DMS53 treated with DMSO at 0.1 percent for 48 hours (cell line): ENCODE measurements at regions not wholly inside any gene's neighbourhood (a gene's known extent, or its start where the extent isn't known, plus 50 kb on each side); places are given as distances from the start of the nearest gene placed in this dataset.
"Not testable (repeated sequence)": the region's sequence is repeated elsewhere in the genome, so short reads cannot be mapped to it uniquely, and the experiment has no call there.

Experiments
- DNase-seq: peaks from one replicate; lab custom pipeline; 2025; ENCODE audit not compliant: unreplicated experiment; lab: John Stamatoyannopoulos, UW

DNA sequence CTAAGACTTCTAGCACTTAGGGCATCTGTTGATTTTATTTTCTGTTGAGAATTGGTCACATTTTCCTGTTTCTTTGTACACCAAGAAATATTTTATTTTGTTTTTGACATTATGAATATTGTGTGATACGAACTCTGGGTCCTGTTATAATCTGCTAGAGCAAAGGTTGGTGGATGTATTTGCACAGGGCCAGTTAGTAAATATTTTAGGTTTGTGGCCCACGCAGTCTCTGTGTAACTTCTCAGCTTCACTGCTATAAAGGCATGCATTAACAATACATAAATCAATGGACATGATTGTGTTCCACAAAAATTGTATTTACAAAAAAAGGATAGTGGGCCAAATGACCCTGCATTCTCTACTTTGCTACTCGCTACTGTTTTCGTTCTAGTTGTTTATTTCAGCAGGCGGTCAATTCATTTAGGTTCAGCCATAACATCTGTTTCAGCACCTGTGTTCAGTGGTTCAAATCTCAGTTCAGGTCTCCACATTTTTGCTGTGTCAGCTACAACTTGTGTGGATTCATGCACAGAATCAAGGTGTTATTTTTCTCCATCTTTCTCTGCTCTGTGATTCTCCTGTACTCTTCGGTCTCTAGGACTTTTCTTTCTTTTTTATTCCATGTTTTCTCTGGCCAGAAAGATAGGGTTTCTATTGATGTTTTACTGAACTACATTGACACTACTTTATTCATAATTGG, 786.2 kb downstream of the ETS1 start:
- no peak for DNase-seq

DNA sequence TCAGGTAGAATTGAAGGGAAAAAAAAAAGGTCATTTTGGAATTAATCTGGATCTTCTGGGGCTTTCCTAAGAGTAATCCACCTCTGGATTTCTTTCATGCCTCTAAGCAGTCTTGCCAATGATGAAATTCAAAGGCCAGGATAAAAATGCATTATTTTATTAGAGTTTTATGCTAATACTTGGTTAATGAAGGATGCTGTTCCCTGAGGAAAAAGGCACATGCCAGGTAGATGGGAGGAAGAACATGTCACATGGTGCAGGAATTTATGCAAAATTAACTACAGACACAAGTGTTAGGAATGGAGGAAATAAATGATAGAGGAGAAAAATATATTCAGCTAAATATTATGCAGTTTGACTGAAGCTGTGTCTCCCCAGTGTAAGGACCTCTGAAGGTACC, 792.0 kb downstream of the ETS1 start:
- DNase-seq, result no peak

DNA sequence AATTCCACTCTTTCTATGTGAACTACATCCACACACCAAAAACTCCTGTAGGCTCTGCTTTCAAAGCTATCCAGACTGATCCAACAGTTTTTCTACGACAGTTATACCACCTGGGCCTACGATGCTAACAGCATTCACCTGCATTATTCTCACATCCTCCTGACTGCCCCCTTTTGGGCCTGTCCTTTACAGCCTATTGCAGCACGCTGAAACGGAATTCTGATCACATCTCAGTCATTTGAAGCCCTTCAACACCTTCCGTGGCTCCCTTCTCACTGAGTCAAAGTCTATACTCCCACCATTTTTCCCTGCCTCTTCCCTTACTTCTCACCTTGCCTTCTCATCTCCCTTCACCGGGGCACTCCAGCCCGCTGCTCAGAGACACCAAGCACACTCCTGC, 791.3 kb upstream of the KIRREL3 start:
- DNase-seq, result no peak

DNA sequence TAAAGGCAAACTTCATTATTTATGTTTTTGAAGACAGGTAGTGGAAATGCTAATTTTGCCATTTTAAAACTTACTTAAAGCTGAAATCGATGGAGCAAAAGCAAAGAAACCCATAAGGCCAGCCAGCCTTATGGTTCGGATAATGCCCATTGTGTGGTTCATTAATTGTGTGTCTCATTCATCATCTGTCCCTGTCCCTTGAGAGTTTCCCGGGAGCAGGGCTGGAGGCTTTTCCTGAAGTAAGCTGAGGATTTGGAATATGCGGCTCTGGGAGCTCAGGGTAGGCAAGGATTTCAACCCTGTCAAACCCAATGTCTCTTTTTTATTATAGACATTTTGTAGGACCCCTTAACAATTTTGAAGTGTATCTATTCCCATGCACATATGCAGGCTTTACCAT, 790.0 kb upstream of the KIRREL3 start:
- no peak for DNase-seq

DNA sequence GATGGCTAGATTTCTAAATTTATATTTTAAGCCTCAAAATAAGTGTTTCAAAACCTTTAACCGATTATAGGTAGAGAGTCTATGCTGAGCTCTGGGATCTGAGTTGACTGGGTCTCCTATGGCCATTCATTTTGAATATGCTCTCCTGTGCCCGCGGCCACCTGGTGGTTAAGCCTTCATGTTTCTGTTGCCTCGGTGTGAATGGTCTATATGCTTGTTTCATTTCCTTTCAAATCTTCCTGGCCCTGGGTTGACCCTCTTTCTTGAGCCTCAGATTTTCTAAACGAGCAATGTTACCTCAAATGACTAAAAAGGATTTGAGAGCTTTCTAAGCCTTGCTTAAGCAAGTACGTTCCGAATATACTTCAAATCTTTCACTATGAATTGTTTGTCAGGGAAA, 789.4 kb upstream of the KIRREL3 start:
- DNase-seq, result peak; percentile 46

DNA sequence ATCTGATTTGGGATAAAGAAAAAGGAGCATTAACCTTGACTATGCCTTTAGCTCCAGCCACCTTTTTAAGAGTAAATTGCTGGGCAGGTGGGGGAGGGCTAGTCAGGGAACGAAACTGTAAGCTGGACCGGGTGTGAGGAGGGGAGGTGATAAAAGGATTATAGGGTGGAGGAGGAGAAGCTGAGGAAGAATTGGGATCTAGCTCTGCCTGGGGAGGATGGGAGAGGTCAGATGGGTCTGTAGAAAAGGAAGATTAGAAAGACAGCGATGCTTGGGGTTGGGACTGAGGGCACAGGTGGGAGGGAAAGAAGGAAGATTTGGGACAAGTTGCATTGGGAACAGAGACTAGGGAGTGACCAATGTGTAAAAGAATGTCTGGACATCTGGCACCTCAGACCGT, 772.4 kb upstream of the KIRREL3 start:
- DNase-seq, result not testable (repeated sequence)

DNA sequence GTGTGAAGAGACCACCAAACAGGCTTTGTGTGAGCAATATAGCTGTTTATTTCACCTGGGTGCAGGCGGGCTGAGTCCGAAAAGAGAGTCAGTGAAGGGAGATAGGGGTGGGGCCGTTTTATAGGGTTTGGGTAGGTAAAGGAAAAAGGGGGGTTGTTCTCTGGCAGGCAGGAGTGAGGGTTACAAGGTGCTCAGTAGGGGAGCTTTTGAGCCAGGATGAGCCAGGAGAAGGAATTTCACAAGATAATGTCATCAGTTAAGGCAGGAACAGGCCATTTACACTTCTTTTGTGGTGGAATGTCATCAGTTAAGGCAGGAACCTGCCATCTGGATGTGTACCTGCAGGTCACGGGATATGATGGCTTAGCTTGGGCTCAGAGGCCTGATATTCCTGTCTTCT, 768.4 kb upstream of the KIRREL3 start:
- DNase-seq, result not testable (repeated sequence)

DNA sequence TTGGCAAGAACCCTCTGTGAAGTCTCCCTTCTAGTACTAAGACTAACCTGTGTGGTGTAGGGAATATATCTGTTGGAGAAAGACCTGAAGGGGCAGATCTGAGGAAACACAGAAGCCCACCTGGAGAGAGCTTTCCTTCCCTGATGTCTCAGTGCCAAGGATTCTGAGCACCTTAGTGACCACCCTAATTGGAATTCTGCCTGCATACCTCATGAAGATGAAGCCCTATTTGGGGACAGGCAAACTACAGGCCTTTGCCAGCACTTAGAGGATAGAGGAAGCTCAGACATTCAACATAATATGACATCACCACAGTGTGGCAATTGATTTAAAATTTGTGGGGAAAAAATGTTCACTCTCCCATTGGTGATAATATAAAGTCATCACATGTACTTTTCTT, 766.2 kb upstream of the KIRREL3 start:
- no peak for DNase-seq

DNA sequence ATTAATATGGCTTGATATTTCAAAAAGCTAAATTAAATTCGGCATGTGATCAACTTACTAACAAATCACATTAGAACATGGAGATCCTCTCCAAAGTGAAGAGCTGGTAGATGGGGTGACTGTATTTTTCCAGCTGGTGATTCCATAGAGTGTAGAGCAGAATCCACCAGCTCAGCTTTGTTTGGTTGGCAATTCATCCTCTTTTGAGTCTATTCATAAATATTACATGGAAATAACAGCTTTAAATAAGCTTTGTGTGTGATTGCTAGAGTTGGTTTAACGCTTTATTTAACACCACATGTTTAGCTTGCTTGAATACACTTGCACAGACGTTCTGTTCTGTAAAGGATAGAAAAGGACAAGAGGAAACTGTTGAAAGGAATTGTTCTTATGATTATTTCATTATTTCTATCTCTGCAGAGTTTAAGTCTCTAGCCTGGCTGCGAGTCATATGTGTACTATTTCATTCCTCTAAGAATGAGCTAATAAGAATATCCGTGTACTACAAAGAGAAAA, 738.3 kb upstream of the KIRREL3 start:
- no peak for DNase-seq

DNA sequence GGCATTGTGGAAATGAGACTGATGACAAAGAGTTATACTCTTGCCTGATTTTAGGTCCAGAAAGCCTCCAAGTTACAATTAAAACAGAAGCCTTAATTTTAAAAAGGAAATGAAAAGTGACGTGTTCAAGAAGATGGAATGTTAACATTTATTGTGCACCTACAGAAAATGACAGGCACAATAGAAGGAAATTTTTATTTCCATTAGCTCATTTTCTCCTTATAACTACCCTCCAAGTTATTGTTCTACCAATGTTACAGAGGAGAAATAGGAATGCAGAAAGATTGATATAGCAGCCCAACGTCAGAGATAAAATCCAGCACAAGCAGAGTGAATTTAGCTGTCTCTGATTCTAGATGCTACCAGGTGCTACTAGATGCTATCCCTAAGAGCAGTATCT, 736.9 kb upstream of the KIRREL3 start:
- no peak for DNase-seq

DNA sequence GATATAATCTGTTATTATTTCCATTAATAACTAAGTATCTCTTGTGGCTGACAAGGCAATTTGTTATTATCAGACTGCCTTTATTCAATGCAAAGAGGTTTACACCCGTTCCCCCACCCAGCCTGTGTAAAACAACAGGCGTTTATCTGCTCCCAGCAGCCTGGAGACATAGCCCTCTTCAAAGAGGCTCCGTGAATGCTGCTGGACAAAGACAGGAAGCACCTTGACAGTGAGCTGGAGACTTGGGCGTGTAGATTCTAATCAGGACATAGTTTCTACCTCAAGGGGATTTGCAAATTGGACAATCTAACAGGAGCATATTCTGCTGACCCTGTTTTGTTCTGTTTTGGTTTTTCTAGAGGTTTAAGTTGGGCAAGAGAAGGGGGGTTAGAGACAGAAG, 733.0 kb upstream of the KIRREL3 start:
- no peak for DNase-seq

DNA sequence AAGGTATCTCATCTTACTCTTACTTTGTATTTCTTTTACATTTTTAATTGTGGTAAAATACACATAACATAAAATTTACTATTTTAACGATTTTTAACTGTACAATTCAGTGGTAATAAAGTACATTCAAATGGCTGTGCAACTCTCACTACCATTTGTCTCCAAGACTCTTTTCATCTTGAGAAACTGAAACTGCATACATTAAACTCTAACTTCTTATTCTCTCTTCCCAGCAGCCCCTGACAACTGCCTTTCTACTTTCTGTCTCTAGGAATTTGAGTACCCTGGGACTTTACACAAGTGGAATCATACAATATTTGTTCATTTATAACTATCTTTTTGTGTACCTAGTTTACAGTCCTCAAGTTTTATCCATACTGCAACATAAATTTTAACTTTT, 725.8 kb upstream of the KIRREL3 start:
- DNase-seq, result no peak

DNA sequence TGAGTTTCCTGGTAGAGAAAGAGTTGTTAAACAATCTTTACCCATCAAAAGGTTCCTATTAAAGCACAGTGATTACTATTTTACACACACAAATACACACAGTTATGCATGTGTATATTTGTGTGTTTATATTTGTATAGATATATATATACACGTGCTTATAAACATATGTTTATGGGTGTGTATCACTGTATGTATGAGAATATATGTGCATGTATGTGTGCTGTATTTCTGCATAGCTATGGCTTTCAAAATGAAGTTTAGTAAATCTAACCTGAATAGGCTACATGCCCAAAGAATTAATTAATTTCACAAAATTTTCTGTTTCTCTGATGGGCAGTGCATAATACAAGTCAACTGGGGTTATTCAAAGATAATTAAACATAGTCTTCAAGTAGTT, 723.1 kb upstream of the KIRREL3 start:
- no peak for DNase-seq

DNA sequence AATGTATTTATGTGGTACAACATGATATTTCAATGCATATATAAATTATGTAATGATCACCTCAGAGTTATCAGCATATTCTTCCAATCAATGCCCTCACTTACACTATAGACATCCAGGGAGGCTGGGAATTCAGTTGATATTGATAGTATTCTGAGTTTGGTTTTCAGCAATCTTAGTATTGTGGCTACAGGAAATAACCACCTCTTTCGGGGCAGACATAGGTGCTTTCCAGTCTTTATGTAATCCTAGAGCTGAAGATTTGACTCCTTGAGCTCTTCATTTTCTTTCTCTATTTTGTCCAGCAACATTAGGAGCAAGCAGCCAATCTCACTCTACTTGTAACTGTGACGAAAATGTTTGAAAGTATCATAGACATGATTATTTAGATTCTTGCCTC, 712.7 kb upstream of the KIRREL3 start:
- no peak for DNase-seq

DNA sequence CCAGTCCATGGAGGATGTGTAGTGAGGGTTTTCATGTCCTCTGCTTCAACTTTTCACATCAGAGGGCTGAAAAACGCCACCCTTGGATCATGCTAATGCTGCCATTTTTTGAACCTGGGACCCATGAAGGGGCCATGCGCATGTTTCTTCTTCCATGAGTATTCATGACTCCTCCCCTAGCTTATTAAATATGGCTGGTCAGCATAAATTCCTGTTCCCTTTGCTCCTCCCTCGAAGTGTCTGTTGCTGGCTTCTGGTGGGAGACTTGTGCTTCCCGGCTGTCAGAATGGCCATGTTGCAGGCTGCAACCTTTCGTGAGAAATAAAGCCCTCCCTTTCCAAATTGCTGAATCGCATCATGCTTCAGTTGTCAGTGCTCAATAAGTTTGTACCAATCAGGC, 711.2 kb upstream of the KIRREL3 start:
- no peak for DNase-seq

DNA sequence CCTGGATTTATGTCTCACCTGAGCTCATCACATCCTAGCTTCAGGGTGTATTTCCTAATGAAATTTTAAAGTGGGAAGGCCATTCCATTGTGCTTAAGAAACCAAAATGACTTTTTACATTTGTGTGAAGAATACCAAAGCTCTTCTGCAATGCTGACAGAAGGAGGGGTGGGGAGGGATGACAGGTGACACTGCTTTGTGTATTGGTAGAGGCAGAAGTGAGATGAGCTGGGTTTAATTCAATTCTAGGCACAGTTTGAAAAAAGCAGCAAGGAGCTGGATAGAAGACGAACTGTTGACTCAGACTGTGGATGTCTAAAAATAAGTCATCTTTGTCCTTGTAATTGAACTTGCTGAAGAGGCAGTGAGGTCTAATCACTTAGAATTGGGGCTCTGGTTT, 710.3 kb upstream of the KIRREL3 start:
- no peak for DNase-seq

DNA sequence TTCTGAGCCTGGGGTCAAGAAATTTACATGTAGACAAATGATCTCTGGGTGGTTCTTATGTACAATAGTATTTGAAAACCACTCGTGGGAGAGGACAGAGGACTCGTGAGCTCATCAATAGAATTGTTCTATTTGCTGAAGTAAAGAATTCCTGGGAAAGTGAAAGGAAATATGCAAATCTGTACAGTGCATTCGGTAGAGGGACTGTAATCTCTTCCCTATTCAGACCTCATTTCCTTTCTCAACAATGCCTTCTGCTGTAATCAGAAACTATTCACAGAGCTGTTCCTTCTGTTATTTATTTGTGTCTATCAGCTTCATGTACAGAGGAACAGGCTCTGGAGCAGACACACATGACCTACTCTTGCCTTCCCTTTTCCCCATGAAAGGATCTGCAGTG, 709.4 kb upstream of the KIRREL3 start:
- no peak for DNase-seq

DNA sequence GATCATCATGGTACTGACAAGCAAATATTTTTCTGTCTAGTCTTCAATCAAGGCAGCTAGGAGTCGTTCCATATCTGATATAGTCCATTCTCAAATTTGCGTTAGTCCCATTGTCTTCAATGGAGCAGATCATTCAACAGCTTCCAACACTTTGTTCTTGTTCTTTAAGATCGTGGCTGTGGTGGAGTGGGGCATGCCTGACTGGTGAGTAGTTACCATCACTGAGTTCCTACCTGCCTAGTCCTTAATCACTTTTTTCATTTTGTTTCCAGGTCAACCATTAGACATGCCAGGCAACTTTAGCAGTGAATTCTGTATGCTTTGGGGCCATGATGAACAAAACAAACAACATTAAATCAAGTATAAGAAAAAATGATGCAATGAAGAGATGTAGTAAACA, 693.1 kb upstream of the KIRREL3 start:
- no peak for DNase-seq

DNA sequence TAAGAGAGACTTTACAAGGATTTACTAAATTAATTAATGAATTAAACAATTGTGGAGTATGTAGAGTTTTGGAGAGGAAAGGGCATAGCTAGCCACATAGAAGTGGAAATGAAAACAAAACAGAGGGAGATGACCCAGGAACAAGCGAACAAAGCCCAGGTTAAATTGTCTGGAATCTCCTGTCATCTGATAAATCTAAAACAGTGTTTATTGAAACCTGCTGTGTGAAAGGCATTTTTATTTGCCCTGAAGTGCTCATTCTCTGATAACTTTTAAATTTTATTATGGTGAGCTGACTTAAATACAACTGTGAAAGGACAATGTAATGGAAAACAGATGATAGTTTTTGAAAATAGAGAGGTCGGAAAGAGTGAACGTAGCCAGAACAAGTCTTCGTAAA, 682.8 kb upstream of the KIRREL3 start:
- DNase-seq, result no peak

DNA sequence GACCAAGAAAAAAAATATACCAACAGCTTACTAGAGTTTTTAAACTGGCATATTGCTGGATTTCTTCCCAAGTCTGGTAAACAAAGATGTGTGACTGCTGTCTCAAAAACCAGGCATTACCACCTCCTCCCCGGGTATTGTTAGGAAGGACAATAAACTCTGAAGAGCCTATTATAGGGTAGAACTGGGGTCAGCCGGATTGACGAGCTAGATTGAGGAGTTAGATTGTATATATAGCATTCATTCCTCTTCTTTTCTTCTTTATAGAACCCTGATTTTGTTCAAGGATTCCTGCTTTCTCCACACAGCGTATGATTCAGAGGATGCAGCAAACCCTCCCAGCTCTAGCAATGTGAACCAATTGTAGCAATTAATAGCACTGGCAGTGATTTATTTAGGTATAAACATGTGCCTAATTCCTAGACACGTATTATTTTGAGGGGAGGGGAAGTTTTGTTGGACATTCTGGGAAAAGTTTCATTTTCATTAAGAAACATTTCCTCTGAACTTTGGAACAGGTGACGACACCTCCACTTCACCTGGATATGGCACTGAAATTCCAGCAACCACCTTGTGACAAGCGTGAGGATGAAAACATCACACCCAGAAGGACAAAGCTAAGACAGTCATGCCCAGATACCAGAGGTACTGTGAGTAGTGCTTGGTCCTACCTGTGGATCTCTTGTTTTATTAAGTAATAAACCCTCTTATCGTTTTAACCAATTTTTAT, 679.4 kb upstream of the KIRREL3 start:
- DNase-seq, result no peak

DNA sequence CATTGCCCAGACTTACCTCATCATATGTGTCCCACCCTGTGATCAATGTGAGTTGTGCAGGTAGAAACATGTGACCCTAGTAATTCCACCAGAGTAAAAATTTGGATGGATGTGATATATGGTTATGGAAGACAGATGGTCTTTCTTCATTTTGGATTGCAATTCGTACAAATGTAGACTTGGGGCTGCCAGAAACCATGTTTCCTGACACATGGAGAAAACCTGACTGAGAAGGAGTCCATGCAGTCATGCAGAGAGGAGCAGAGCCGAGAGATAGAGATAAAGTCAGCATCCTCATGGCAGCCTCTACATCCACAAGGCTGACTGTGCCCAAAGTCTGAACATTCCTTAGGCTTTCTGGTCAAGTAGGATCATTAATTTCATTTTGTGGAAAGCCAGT, 678.1 kb upstream of the KIRREL3 start:
- DNase-seq, result no peak

DNA sequence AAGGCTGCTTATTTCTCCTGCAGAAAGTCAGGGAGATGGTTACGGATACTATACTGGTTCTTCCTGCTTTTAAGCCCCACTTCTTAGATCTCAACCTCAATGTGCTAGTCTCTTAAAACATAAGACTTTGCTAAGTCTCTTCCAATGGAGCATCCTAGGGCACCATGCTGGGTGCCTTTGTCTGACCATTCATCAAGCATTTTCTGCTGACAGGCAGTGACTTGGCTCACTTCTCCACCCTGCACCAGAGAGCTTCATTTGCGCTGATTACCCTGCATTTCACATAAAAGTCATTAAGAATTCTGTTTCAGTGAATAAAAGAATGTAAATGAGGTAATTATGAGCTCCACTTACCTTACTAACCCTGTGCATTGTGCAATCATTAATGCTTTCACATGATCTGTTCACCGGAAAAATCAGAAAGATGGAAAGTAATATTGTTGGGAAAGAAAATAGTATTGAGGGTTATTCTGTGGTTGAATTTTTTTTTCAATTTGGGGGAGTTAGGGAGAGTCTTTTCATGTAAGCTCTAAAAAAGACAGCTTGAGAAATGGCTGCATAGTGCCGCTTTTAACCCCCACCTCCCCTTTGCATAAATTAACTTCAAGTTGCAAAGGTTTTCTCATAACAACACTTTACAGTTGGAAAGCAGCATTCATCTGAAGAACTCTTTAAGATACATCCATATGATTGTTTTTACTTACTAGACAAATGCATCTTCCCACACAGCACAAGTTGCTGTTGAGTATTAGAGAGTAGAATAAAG, 677.3 kb upstream of the KIRREL3 start:
- DNase-seq, result no peak
